ENCODE measurements at regions not wholly inside any gene's neighbourhood (a gene's known extent, or its start where the extent isn't known, plus 50 kb on each side); places are given as distances from the start of the nearest gene placed in this dataset.

DNA sequence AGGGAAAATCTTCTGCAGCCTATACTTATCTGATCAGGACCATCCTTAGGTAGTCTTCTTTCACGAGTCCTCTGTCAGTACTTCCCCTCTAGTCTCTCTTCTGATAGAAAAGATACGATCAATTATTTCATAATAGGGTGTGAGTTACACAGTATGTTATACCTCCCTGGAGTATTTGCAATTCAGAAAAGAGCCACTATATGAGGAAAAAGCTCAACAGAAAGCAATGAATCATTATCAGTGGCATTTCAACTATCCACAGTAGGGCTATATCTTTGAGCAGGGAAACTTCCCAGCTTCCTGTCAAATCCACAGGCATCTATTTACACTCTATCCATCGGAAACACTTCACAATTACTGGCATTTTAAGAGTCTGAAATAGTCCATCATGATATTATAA, 105.3 kb upstream of the ACVR2A start:
- H3K27ac ChIP-seq, result no peak overlapping the region
- H3K27me3 ChIP-seq, result no peaks in the 10 kb centered on the region
- no peak overlapping the region for H3K4me3 ChIP-seq (ENCODE audit: low read depth in 1 of 2, low read length in 1 of 2)
- H3K9me3 ChIP-seq, result no peaks in the 10 kb centered on the region
- no peaks in the 10 kb centered on the region for H3K4me1 ChIP-seq (ENCODE audit: control insufficient read depth in 1 of 2, insufficient read depth in 1 of 2, low read depth in 1 of 2, low read length in 1 of 2)
- TF ChIP-seq, protein P1, sequence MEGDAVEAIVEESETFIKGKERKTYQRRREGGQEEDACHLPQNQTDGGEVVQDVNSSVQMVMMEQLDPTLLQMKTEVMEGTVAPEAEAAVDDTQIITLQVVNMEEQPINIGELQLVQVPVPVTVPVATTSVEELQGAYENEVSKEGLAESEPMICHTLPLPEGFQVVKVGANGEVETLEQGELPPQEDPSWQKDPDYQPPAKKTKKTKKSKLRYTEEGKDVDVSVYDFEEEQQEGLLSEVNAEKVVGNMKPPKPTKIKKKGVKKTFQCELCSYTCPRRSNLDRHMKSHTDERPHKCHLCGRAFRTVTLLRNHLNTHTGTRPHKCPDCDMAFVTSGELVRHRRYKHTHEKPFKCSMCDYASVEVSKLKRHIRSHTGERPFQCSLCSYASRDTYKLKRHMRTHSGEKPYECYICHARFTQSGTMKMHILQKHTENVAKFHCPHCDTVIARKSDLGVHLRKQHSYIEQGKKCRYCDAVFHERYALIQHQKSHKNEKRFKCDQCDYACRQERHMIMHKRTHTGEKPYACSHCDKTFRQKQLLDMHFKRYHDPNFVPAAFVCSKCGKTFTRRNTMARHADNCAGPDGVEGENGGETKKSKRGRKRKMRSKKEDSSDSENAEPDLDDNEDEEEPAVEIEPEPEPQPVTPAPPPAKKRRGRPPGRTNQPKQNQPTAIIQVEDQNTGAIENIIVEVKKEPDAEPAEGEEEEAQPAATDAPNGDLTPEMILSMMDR (IDR thresholded peaks at IDR 0.05), result no peak
- no peaks in the 10 kb centered on the region for H3K36me3 ChIP-seq

DNA sequence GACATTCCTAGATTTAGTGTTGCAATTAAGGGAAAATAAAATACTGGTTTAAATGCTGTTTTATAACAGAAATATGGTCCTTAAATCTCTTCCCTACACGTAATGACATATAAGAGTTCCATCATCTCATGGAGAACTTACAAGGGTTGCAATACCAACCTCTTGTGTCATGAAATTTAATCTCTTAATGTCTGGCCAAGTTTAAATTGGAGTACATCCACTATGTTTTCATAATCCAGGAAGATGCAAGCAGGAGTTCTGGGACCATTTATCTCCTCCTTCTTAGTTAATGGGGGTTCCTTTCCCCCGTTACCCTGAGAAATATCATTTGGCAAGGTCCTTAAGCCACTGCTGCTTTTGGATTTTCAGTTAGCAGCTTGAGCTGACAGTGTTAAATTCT, 126.0 kb upstream of the ACVR2A start:
- Histone ChIP-seq H3K4me3 (ENCODE audit: low read depth in 1 of 2, low read length in 1 of 2) (no peak overlapping the region), H3K36me3 (no peaks in the 10 kb centered on the region), H3K9me3 (no peaks in the 10 kb centered on the region), H3K27me3 (no peaks in the 10 kb centered on the region), H3K4me1 (ENCODE audit: control insufficient read depth in 1 of 2, insufficient read depth in 1 of 2, low read depth in 1 of 2, low read length in 1 of 2) (no peaks in the 10 kb centered on the region), H3K27ac (no peak overlapping the region)
- TF ChIP-seq, protein P1 (IDR thresholded peaks at IDR 0.05), result no peak

DNA sequence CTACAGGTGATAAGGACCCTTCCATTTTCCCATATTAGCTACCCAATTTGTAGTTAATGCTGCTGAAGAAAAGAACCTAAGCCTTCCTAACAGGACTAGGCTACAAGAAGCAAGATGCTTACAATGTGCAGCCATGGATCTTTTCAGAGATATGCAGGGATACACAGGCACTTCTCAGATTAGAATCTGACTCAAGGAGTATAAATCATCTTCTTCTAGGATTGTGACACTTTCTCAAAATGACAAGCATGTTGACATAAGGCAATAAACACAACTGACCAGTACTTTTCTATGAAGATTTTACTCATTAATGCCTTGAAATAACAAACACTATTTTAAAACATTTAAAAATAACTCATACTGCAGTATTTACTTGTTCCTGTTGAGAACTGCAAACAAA, 127.9 kb upstream of the ACVR2A start:
- Histone ChIP-seq H3K27ac (no peak overlapping the region), H3K4me3 (ENCODE audit: low read depth in 1 of 2, low read length in 1 of 2) (no peak overlapping the region), H3K36me3 (no peaks in the 10 kb centered on the region), H3K27me3 (no peaks in the 10 kb centered on the region), H3K4me1 (ENCODE audit: control insufficient read depth in 1 of 2, insufficient read depth in 1 of 2, low read depth in 1 of 2, low read length in 1 of 2) (no peaks in the 10 kb centered on the region), H3K9me3 (no peaks in the 10 kb centered on the region)
- TF ChIP-seq, protein P1 (IDR thresholded peaks at IDR 0.05), result no peak

DNA sequence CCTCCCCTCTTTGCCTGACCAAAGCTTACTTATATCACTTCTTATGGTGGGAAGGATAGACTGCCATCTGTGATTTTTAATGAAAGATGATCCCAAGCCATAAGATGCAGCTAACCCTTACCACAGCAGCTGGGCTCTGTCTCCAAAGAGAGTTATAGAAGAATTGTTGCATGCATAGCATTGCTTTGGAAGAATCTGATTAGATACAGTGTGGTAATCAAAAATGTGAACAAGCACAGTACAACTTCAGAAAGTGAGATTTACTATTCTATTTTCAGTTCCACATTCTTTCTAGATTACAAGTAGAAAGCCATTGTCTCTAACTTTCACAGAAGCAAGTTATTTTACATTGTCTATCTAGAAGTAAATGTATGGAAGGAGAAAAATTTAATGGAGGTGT, 129.0 kb upstream of the ACVR2A start:
- H3K4me1 ChIP-seq (ENCODE audit: control insufficient read depth in 1 of 2, insufficient read depth in 1 of 2, low read depth in 1 of 2, low read length in 1 of 2), result no peaks in the 10 kb centered on the region
- no peaks in the 10 kb centered on the region for H3K9me3 ChIP-seq
- no peak overlapping the region for H3K27ac ChIP-seq
- TF ChIP-seq, protein P1 (IDR thresholded peaks at IDR 0.05), result no peak
- no peak overlapping the region for H3K4me3 ChIP-seq (ENCODE audit: low read depth in 1 of 2, low read length in 1 of 2)
- H3K36me3 ChIP-seq, result no peaks in the 10 kb centered on the region
- H3K27me3 ChIP-seq, result no peaks in the 10 kb centered on the region

DNA sequence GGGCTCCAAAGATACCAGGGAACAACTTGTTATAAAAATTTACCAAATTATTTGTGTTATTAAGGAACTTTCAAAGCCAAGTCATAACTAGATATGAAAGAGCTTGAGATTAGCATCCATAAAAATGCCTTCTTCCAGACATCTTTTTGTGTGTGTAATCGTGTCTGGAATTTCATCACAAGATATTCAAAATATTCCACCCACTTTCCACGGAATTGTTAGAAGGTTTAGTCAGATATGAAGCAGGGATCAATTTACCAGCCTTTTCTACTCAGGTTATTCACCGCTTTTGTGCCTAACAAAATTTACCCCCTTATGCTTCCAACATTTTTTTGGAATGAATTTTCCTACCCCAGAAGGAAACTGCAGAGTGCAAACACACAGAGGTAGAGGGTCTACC, 130.2 kb upstream of the ACVR2A start:
- H3K4me3 ChIP-seq (ENCODE audit: low read depth in 1 of 2, low read length in 1 of 2), result no peak overlapping the region
- no peaks in the 10 kb centered on the region for H3K36me3 ChIP-seq
- H3K4me1 ChIP-seq (ENCODE audit: control insufficient read depth in 1 of 2, insufficient read depth in 1 of 2, low read depth in 1 of 2, low read length in 1 of 2), result no peaks in the 10 kb centered on the region
- H3K27me3 ChIP-seq, result no peaks in the 10 kb centered on the region
- TF ChIP-seq, protein P1 (IDR thresholded peaks at IDR 0.05), result no peak
- H3K9me3 ChIP-seq, result no peaks in the 10 kb centered on the region
- H3K27ac ChIP-seq, result no peak overlapping the region

DNA sequence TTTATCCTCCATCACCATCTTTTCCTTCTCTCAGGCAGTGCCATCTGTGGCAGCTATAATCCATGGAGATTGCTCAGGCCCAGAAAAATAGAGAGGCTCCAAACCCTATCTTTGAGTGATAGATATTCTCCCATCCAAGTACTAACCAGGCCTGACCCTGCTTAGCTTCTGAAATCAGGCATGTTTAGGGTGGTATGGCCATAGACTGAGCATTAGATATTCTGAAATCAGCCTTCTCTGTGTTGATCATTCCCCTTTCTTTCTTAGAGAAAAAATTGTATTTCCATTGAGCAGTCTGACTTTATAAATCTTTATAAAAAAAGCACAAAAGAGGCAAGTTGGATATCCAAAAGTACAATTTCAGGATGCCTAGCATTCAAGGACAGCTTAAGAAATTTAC, 131.5 kb upstream of the ACVR2A start:
- no peaks in the 10 kb centered on the region for H3K27me3 ChIP-seq
- H3K4me3 ChIP-seq (ENCODE audit: low read depth in 1 of 2, low read length in 1 of 2), result no peak overlapping the region
- no peak overlapping the region for H3K27ac ChIP-seq
- TF ChIP-seq, protein P1 (IDR thresholded peaks at IDR 0.05), result no peak
- H3K9me3 ChIP-seq, result no peaks in the 10 kb centered on the region
- no peaks in the 10 kb centered on the region for H3K36me3 ChIP-seq
- no peaks in the 10 kb centered on the region for H3K4me1 ChIP-seq (ENCODE audit: control insufficient read depth in 1 of 2, insufficient read depth in 1 of 2, low read depth in 1 of 2, low read length in 1 of 2)

All from neutrophil (primary cell).